Adrenal gland (tissue), 9 donors: ENCODE measurements at regions not wholly inside any gene's neighbourhood (a gene's known extent, or its start where the extent isn't known, plus 50 kb on each side); places are given as distances from the start of the nearest gene placed in this dataset.
"Not testable (repeated sequence)": the region's sequence is repeated elsewhere in the genome, so short reads cannot be mapped to it uniquely, and the experiment has no call there.

ENCODE experiments used
- DNase-seq, 7 donors: peaks; one replicate each; pipeline ENCODE4 v3.0.0-alpha.2; 2019 to 2020
- H3K27ac ChIP-seq, 5 donors: fragments of 200-600 bp; sonication (generic) in 4 of 5; 1 replicate in 3 of 5; 2 replicates in 2 of 5; pipeline versions ENCODE4 v1.5.1 to v1.8.0; 2016 to 2020; ENCODE audit warnings: mild to moderate bottlenecking in 1 of 5
- H3K27me3 ChIP-seq: fragments of 200-600 bp; 2 replicates; pipeline ENCODE4 v1.8.0; 2021
- H3K36me3 ChIP-seq, 2 donors: fragments of 200-600 bp; replicated peaks in 1 of 2; 1 replicate in 1 of 2; 2 replicates in 1 of 2; pipeline versions ENCODE4 v1.5.1 to v1.8.0; 2018 to 2022
- H3K4me1 ChIP-seq, 2 donors: fragments of 200-600 bp; replicated peaks in 1 of 2; 1 replicate in 1 of 2; 2 replicates in 1 of 2; pipeline versions ENCODE4 v1.5.1 to v1.8.0; 2018 to 2021
- H3K4me3 ChIP-seq, 4 donors: fragments of 200-600 bp; sonication (generic) in 3 of 4; one replicate each; pipeline ENCODE4 v1.5.1; 2016 to 2018
- H3K9me3 ChIP-seq, 3 donors: fragments of 200-600 bp; sonication (generic) in 1 of 3; replicated peaks in 1 of 3; 1 replicate in 2 of 3; 2 replicates in 1 of 3; pipeline versions ENCODE4 v1.5.1 to v1.8.0; 2016 to 2021
- POLR2A ChIP-seq, 2 donors: fragments of 450-650 bp; IDR thresholded peaks; one replicate each; pipeline ENCODE4 v1.6.1; 2017; ENCODE audit warnings: antibody characterized with exemption in 2 of 2, mild to moderate bottlenecking in 2 of 2, moderate library complexity in 1 of 2
- WGBS, 4 donors: extraction: QIAGEN DNeasy Blood & Tissue Kit in 2 of 4; methylation state at CpG; one replicate each; pipeline versions ENCODE4 v1.1.5 to v1.1.7; 2013 to 2017; 5-methylcytosine and 5-hydroxymethylcytosine counted together
- intact Hi-C, 2 donors: fragments of 100-400 bp; cut with DNase I; formaldehyde crosslinking; loops; one replicate each; pipeline versions ENCODE4 v1.14.1 to v1.15.0; 2022 to 2023
- TF ChIP-seq, protein P1 (sequence below), 6 experiments: fragments of 450-650 bp in 4 of 6; fragments of 200-600 bp in 2 of 6; sonication (generic) in 1 of 6; IDR thresholded peaks; 1 replicate in 5 of 6; 2 replicates in 1 of 6; pipeline versions ENCODE4 v1.5.1 to v1.8.0; 2016 to 2021; ENCODE audit warnings: antibody characterized with exemption in 6 of 6, mild to moderate bottlenecking in 2 of 6, moderate library complexity in 1 of 6
- donor health status: healthy with polysubstance abuse.
- donor health status: Bipolar disorder and iron deficiency.
- donor health status: DM: yes; HTN: yes; CAD: no.
- donor health status: DM: no; HTN: no; CAD: no.
- donor health status: DM: no; HTN: no; CAD: no.

GRCh38 chr3:86379280-86379679, 611.7 kb downstream of the VGLL3 start:
- 64 to 86% (median 74%) methylated on average over 2 of the region's 2 CpGs for WGBS, 4 donors
- Histone ChIP-seq H3K36me3 (no peaks in the 10 kb centered on the region), H3K4me1 (no peaks in the 10 kb centered on the region), H3K27me3 (no peaks in the 10 kb centered on the region), H3K27ac (no peak overlapping the region), H3K9me3 (no peaks in the 10 kb centered on the region), H3K4me3 (no peak overlapping the region)
- no peak for TF ChIP-seq POLR2A (IDR thresholded peaks at IDR 0.05)
- TF ChIP-seq, protein P1, sequence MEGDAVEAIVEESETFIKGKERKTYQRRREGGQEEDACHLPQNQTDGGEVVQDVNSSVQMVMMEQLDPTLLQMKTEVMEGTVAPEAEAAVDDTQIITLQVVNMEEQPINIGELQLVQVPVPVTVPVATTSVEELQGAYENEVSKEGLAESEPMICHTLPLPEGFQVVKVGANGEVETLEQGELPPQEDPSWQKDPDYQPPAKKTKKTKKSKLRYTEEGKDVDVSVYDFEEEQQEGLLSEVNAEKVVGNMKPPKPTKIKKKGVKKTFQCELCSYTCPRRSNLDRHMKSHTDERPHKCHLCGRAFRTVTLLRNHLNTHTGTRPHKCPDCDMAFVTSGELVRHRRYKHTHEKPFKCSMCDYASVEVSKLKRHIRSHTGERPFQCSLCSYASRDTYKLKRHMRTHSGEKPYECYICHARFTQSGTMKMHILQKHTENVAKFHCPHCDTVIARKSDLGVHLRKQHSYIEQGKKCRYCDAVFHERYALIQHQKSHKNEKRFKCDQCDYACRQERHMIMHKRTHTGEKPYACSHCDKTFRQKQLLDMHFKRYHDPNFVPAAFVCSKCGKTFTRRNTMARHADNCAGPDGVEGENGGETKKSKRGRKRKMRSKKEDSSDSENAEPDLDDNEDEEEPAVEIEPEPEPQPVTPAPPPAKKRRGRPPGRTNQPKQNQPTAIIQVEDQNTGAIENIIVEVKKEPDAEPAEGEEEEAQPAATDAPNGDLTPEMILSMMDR (IDR thresholded peaks at IDR 0.05), result no peak
- intact Hi-C loops, result no loop called here
- no peak for DNase-seq

GRCh38 chr3:86378829-86379228, 612.1 kb downstream of the VGLL3 start:
- intact Hi-C loops, result no loop called here
- DNase-seq, result no peak
- Histone ChIP-seq H3K4me3 (no peak overlapping the region), H3K27me3 (no peaks in the 10 kb centered on the region), H3K9me3 (peaks cover 0 to 1% (median 0%) of the 10 kb centered on the region in 3 donors), H3K27ac (no peak overlapping the region), H3K4me1 (no peaks in the 10 kb centered on the region), H3K36me3 (no peaks in the 10 kb centered on the region)
- 69 to 82% (median 77%) methylated on average over 2 of the region's 2 CpGs for WGBS, 4 donors
- TF ChIP-seq POLR2A (IDR thresholded peaks at IDR 0.05), result no peak
- TF ChIP-seq, protein P1 (IDR thresholded peaks at IDR 0.05), result no peak

DNA sequence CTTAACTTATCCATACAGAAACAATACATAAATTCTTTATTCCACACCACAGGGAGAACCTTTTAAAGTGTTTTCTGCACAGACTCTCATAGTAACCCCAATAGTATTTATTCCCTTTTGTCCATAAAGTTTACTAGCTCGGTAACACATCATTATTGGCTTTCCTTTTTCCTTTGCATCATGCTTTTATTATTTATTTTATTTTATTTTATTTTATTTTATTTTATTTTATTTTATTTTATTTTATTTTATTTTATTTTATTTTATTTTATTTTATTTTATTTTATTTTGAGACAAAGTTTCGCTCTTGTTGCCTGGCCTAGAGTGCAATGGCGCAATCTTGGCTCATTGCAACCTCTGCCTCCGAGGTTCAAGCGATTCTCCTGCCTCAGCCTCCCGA, 655.4 kb downstream of the VGLL3 start:
- H3K4me1 ChIP-seq, H3K9me3 ChIP-seq, intact Hi-C loops, H3K36me3 ChIP-seq, H3K27ac ChIP-seq, H3K4me3 ChIP-seq, H3K27me3 ChIP-seq, DNase-seq: not testable (repeated sequence)
- 76 to 91% (median 84%) methylated on average over 5 to 6 of the region's 6 CpGs for WGBS, 4 donors

DNA sequence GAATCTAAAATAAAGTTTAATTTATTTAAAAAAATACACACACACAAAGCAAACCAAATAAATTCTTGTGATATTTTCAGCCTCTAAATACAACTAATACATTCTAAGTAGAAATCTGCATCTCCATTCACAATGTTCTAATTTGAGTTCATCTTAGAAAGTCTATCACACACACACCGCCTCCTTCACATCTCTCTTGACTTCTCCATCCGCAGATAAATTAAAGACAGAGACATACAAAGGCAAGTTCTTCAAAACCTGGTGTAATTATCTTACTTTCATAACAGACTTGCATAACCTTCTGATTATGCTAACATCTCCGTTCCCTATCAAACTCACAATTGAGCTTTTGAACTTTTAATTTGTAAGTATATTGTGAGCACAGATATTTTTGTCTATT, 657.3 kb downstream of the VGLL3 start:
- Histone ChIP-seq H3K9me3 (no peaks in the 10 kb centered on the region), H3K27ac (no peak overlapping the region), H3K4me1 (no peaks in the 10 kb centered on the region), H3K27me3 (no peaks in the 10 kb centered on the region), H3K4me3 (no peak overlapping the region), H3K36me3 (no peaks in the 10 kb centered on the region)
- TF ChIP-seq, protein P1 (IDR thresholded peaks at IDR 0.05), result no peak
- no peak for TF ChIP-seq POLR2A (IDR thresholded peaks at IDR 0.05)
- intact Hi-C loops, result no loop called here
- 83 to 91% (median 89%) methylated on average over 3 of the region's 3 CpGs for WGBS, 4 donors
- no peak for DNase-seq

DNA sequence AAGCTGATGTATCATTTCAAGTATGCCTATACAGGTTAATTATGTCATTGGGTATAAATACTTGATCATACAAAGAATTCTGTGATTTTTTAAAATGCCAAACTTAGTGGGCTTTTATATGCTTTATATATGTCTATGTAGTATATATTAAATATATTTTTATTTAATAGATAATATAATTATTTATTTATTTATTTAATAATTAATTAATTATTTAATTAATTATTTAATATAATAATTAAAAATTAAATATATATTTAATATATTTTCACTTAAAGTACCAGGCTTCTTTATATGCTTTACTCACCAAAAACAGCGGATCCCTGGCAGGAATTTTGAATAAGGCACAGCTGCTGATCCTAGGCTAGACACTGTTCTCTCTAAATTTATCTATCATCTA, 687.0 kb downstream of the VGLL3 start:
- Histone ChIP-seq H3K9me3 (no peaks in the 10 kb centered on the region), H3K27me3 (no peaks in the 10 kb centered on the region), H3K4me3 (no peak overlapping the region), H3K27ac (no peak overlapping the region), H3K36me3 (no peaks in the 10 kb centered on the region), H3K4me1 (no peaks in the 10 kb centered on the region)
- intact Hi-C loops, result no loop called here
- TF ChIP-seq, protein P1 (IDR thresholded peaks at IDR 0.05), result no peak
- no peak for TF ChIP-seq POLR2A (IDR thresholded peaks at IDR 0.05)
- DNase-seq, result no peak
- WGBS, 4 donors, result 84 to 92% (median 88%) methylated on average over 1 of the region's 1 CpG
